GDM1 (cell line): ENCODE measurements at regions not wholly inside any gene's neighbourhood (a gene's known extent, or its start where the extent isn't known, plus 50 kb on each side); places are given as distances from the start of the nearest gene placed in this dataset.
A peak's percentile ranks its signal among the peaks of the same experiment; 100 is the strongest.

ENCODE experiments used
- DNase-seq: peaks from one replicate; lab custom pipeline; 2025; lab: John Stamatoyannopoulos, UW

DNA sequence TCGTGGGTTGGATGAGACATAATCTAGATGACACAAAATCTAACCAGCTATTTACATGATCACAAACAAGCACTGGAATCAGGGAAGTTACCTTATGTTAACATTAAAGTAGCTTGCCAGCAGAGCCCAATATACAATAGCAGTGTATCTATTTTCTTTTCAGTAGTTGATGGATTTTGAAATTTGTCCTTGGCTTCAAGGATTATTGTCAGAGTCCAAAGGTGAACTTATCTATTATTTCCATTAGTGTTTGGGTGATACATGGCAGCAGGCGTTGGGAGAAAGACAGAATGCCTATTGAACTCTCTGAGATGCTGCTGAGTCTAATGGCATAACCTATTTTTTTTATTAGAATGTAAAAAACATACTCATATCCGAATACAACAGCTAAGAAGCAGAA is 223.2 kb upstream of the ACTBL2 start:
- DNase-seq: no peak

- no peak for DNase-seq
These were observed 221.1 kb upstream of the ACTBL2 start for GRCh38 chr5:57703721-57704120.

DNA sequence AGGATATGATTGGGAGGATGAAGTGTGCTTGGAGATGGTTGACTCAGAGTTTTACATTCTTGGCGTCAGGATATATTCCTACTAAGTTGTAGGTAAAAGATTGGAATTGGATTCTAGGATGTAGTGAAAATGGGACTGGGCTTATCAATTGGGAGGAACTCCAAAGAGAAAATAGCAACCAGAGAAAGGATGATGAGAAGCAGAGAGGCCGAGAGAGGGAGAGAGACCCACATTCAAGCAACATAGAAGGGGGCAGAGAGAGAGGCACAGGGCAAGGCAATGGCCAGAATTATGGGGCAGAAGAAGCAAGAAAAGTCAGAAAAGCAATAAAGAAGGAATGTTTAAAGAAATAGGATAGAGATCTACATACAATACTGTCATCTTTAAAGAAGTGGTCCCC is 217.9 kb upstream of the ACTBL2 start:
- no peak for DNase-seq

DNA sequence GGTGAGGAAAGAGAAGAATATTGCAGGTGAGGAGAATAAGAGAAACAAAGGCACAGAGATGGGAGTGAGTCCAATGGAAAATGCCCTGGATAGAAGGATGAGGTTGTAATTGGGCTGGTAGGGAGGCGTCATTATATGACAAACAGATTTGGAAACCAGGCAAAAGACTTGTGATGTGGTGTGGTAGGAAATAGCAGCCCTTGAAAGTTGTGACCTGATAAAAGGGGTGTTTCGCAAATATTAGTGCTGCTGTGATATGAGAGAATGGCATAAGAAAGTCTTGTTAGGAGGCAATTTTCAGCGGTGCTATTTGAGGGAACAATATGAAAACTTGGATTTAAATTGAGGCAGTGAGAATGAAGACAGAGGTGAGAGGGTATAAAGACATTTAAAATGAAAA is 217.5 kb upstream of the ACTBL2 start:
- DNase-seq: no peak

GRCh38 chr5:57698802-57699201 is 216.2 kb upstream of the ACTBL2 start:
- DNase-seq: no peak

DNA sequence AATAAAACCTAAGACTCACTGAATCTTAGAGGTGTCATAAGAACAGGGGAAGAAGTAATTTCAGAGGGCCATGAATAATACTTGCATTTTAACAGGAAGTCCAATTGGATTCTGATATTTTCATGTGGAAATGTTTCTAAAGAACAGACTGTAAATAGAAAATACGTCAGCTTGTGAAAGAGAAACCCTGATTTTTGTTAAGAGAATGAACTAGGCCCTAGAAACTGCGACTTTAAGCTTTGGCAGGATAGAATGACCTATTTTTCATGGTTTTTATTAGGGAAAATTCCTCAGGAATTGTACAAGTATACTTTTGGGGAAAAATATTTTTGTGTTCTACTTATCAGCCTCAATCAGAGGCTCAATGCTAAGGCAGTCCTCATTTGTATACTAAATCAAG is 215.5 kb upstream of the ACTBL2 start:
- DNase-seq: no peak

DNA sequence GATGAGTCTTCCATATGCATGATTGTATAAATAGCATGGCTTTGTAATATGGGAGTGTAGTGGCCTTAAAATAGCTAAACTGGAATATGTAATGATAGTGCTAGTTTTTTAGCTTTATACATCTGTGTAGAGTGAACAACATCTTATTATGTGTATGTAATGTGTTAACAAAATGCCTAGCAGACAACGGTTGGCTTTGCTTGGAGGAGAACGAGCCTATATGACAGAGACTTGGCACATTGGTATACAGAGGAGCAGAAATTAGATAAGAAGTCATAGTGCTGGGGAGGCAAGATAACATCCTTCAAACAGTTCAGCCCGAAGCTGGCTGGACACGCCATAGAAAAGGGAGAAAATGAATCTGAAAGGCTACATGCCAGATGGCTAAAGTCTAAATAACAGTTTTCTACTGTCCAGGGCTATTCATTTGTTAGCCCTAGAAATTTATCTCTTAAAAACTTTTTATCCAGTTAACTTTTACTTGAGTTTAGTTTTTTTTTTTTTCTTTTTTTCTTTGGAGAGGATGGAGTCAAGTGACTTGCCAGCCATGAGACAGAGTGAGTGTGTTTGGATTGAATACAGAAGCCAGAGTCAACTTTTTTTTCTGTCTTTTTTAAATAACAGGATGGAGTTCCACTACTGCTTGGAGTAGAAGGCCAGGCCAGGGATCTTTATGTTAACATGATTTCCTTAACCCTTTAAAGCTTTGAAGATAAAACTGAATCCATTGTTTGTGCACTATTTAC is 214.4 kb upstream of the ACTBL2 start:
- DNase-seq: no peak

- no peak for DNase-seq
These were observed 213.8 kb upstream of the ACTBL2 start for GRCh38 chr5:57696389-57696769.

GRCh38 chr5:57695706-57696388 is 213.2 kb upstream of the ACTBL2 start:
- no peak for DNase-seq

- no peak for DNase-seq
These were observed 212.6 kb upstream of the ACTBL2 start for GRCh38 chr5:57695179-57695578.

- no peak for DNase-seq
These were observed 211.1 kb upstream of the ACTBL2 start for GRCh38 chr5:57693488-57694305.

DNA sequence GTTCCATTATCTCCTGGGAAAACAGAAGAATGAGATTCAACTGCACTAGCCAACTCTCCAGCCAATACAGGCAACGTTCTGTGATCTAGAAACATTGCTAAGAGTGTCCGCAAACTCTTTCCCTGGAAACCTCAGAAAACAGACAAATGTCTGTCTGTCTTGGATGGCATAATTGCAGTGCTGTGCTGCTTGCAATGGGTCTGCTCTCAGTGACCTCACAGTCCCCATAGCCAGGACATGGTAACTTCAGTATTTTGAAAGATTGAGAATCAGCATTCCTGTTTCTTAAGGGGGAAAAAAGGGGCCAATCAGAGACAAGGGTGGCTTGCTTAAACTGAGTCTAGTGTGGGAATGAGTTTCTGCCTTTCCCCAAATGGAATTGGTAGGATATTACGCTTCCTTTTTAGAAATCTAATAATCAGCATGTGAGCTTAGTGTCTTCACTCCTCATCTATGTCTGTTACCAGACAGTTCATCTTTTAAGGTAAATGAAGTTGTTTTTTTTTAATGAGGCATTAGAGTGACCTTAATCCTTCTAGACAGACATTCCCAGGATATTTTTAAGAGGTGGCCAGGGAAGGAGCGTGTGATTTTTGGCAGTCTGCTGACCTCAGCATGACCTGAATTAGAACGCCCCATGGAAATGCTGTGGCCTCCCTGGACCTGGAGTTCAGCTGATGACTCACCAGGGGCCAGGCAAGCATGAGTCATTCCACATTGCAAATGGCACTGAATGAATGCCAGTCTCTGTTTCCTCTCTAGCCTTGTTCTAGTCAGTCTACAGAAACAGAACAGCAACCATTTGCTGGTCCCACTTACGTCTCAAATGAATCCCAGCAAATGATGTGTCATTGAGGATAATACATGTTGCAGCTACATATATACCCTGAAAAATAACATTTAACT is 210.2 kb upstream of the ACTBL2 start:
- peak; percentile 7 for DNase-seq

DNA sequence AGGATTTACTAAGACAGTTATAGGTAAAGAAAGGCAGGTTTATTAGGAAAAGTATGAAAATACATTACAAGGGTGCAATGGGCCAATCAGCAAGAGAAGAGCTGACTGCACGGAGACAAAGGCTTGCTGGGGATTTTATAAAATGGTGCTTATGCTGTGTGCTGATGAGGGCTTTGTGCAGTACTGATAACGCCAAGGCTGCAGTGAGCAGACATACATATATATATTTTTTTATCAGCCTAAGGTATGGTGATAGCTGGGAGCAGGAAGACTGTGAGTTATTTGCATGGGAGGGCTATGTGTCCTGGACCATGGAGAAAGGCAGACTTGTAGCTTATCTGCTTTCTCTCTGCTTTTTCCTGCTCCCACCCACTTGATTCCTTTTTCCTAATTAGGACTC is 208.1 kb upstream of the ACTBL2 start:
- DNase-seq: no peak

DNA sequence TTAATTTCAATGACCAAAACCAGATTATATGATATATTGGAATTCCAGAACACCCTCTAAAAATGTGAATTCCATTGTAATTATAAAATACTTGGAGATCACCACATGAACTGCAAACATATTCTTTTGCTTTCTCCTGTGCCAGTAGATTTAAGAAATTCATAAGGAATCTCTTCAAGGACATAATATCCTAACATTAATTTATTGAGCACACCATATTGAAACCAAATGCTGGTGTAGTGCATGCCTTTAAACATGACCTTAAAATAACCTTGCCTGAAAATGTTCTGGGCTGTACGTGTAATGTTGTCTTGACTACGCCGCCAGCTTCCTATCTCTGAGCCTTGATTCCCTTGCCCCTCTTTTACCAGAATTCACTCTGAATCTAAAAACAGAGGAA is 205.0 kb upstream of the ACTBL2 start:
- DNase-seq: no peak

DNA sequence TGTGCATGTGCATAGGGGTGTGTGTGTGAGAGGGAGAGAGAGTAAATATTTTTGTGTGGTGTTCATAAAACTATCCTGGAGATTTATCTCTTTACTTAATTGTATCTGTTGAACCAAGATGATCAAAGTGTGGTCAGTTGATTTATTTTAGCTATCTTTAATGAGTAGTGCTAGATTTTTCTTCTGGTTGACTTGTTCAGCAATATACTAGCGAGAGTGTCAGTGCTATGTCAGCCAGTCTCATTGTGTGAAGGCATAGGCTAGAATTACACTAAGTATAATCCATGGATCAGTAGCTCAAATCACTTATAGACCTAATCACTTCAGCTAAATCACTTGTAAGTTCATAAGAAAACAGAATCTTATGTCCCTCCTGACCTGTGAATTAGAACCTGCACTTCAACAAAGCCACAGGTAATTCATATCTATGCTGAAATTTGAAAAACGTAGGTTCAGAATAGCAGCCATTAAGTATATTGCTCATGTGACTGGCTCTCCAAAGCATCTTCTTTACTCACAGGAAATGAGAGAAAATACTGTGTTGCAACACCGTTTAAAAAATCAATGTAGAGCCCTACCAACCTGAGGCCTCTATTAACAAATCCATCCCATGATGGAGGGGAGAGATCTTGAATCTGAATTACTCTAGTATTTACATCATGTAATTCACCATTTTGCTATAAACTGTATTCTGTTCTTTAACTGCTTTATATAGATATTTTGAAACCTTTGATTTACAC is 203.1 kb upstream of the ACTBL2 start:
- DNase-seq: no peak

DNA sequence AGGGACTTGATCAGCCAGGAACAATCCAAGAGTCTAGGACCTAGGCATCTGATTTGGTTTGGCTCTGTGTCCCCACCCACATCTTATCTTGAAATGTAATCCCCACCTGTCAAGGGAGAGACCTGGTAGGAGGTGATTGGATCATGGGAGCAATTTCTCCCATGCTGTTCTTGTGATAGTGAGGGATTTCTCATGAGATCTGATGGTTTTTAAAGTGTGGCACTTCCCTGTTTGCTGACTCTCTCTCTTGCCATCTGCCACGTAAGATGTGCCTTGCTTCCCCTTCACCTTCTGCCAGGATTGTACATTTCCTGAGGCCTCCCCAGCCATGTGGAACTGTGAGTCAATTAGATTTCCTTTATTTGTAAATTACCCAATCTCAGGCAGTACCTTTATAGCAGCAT is 201.7 kb upstream of the ACTBL2 start:
- peak; percentile 19 for DNase-seq

DNA sequence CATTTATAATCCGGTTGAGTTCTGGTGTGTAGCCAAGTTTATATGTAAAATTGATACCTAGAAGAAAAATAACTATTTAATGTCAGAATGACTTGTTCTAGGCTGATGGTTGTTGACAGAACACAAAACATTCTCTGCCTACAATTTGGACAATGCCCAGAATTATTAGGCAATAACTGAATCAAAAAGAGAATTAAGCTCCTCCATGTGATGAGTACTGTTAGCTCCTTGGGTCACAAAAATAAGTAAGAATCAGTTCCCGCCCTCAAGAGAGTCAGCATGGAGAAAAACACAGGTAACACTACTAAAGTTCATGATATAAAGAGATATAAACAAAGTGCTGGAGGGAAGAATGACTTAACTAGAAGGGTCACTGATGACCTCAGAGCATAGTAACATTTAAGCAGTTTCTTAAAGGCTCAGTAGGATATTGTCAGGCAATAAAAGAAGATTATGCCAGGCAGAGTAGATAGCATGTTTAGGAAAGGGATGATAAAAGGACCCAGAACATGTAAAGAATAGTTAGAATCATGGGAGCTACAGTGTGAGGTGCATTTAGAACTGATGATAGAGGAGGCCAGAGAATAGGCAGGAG is 200.5 kb upstream of the ACTBL2 start:
- no peak for DNase-seq

DNA sequence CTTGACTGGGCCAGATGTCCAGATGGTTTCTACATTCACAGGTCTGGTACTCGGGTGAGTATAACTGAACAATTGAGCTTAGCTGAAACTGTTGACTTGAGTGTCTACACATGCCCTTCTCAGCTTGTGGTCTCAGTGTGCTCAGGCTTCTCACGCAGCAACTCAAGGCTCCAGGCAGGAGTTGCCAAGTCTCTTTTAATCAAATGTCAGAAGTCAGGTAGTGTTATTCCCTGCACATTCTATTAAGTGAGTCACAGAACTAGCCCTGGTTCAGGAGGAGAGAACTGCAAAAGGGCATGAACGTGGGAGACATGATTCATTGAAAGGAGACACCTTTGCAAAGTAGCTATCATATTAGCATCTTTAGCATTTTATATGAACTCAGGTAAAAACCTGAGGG is 199.3 kb upstream of the ACTBL2 start:
- no peak for DNase-seq

DNA sequence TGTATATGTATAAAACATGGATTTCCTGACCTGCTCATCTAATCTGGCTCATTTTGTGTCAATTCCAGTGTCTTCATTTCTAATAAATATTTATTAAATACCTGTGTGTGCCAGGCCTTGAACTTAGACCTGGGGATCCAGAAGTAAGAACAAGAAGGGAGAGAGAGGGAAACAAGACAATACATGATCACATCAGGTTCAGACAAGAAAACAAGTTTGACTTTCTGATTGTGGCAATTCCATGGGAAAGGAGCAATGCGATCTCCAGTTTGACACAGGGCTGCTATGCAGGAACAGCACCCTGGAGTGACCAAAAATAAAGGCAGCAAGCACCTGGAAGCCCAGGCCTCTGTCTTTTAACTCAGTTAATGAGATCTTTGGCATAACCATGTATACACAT is 198.1 kb upstream of the ACTBL2 start:
- DNase-seq: no peak

- DNase-seq: no peak
These were observed 194.6 kb upstream of the ACTBL2 start for GRCh38 chr5:57677235-57677634.
